H9 (cell line): ENCODE measurements at regions not wholly inside any gene's neighbourhood (a gene's known extent, or its start where the extent isn't known, plus 50 kb on each side); places are given as distances from the start of the nearest gene placed in this dataset.

ENCODE experiments used
- DNase-seq: peaks from one replicate; pipeline ENCODE4 v3.0.0-alpha.2; 2017
- H2AFZ ChIP-seq: one replicate; pipeline ENCODE4 v1.6.1; 2013; ENCODE audit warnings: mild to moderate bottlenecking, low read length, control low read depth, moderate library complexity
- H2AK5ac ChIP-seq: 2 replicates; pipeline ENCODE4 v1.6.1; 2013; ENCODE audit warnings: low read length, control low read depth, mixed read lengths; ENCODE audit not compliant: insufficient read length
- H2BK120ac ChIP-seq: one replicate; pipeline ENCODE4 v1.6.1; 2013; ENCODE audit warnings: low read depth, mild to moderate bottlenecking, low read length, control low read depth, inconsistent platforms; ENCODE audit not compliant: poor library complexity, severe bottlenecking
- H2BK12ac ChIP-seq: 2 replicates; pipeline ENCODE4 v1.6.1; 2013; ENCODE audit warnings: low read length, control low read depth, mixed read lengths, low read depth; ENCODE audit not compliant: insufficient read length
- H2BK15ac ChIP-seq: 2 replicates; pipeline ENCODE4 v1.6.1; 2013; ENCODE audit warnings: low read depth, low read length, control low read depth
- H2BK20ac ChIP-seq: one replicate; pipeline ENCODE4 v1.6.1; 2013; ENCODE audit warnings: low read depth, mild to moderate bottlenecking, low read length, control low read depth, inconsistent platforms; ENCODE audit not compliant: poor library complexity, severe bottlenecking
- H2BK5ac ChIP-seq: 2 replicates; pipeline ENCODE4 v1.6.1; 2013; ENCODE audit warnings: low read length, control low read depth, mixed read lengths; ENCODE audit not compliant: insufficient read length
- H3K14ac ChIP-seq: 2 replicates; pipeline ENCODE4 v1.6.1; 2013; ENCODE audit warnings: low read length, control low read depth; ENCODE audit not compliant: insufficient read depth
- H3K18ac ChIP-seq: 2 replicates; pipeline ENCODE4 v1.6.1; 2013; ENCODE audit warnings: low read depth, mild to moderate bottlenecking, mixed read lengths, low read length, control low read depth; ENCODE audit not compliant: insufficient read length
- H3K23ac ChIP-seq: 2 replicates; pipeline ENCODE4 v1.6.1; 2013; ENCODE audit warnings: low read length, control low read depth, mixed read lengths, low read depth; ENCODE audit not compliant: insufficient read length
- H3K23me2 ChIP-seq: 2 replicates; pipeline ENCODE4 v1.6.1; 2013; ENCODE audit warnings: low read depth, mild to moderate bottlenecking, mixed read lengths, low read length, control low read depth; ENCODE audit not compliant: insufficient read length, poor library complexity, severe bottlenecking
- H3K27ac ChIP-seq: 2 replicates; pipeline ENCODE4 v1.5.1; 2013; ENCODE audit warnings: low read length, control low read depth, mixed read lengths, low read depth; ENCODE audit not compliant: insufficient read length
- H3K27me3 ChIP-seq: 2 replicates; pipeline ENCODE4 v1.6.1; 2013; ENCODE audit warnings: low read length, control low read depth, inconsistent platforms; ENCODE audit not compliant: insufficient read depth
- H3K4ac ChIP-seq: 2 replicates; pipeline ENCODE4 v1.6.1; 2013; ENCODE audit warnings: low read depth, mild to moderate bottlenecking, control low read depth, inconsistent platforms, low read length, moderate library complexity
- H3K4me1 ChIP-seq: 2 replicates; pipeline ENCODE4 v1.6.1; 2013; ENCODE audit warnings: low read length, control low read depth, inconsistent platforms; ENCODE audit not compliant: insufficient read depth
- H3K4me2 ChIP-seq: 2 replicates; pipeline ENCODE4 v1.6.1; 2013; ENCODE audit warnings: low read length, control low read depth, mixed read lengths; ENCODE audit not compliant: insufficient read length, insufficient read depth
- H3K56ac ChIP-seq: 2 replicates; pipeline ENCODE4 v1.6.1; 2013; ENCODE audit warnings: low read depth, mild to moderate bottlenecking, mixed read lengths, low read length, control low read depth; ENCODE audit not compliant: insufficient read length
- H3K79me1 ChIP-seq: 2 replicates; pipeline ENCODE4 v1.6.1; 2013; ENCODE audit warnings: low read depth, mild to moderate bottlenecking, moderate library complexity, low read length, control low read depth, inconsistent platforms; ENCODE audit not compliant: insufficient read depth, poor library complexity, severe bottlenecking
- H3K79me2 ChIP-seq: 2 replicates; pipeline ENCODE4 v1.6.1; 2013; ENCODE audit warnings: low read length, control low read depth, inconsistent platforms; ENCODE audit not compliant: insufficient read depth
- H3K9ac ChIP-seq: 2 replicates; pipeline ENCODE4 v1.6.1; 2013; ENCODE audit warnings: low read length, control low read depth, mixed read lengths; ENCODE audit not compliant: insufficient read length; ENCODE audit errors: extremely low read depth
- H3K9me3 ChIP-seq: one replicate; pipeline ENCODE4 v1.6.1; 2013; ENCODE audit warnings: low read depth, low read length, inconsistent platforms; ENCODE audit not compliant: control insufficient read depth
- H3T11ph ChIP-seq: one replicate; pipeline ENCODE4 v1.6.1; 2013; ENCODE audit warnings: mild to moderate bottlenecking, low read length, control low read depth, inconsistent platforms
- H4K20me1 ChIP-seq: one replicate; pipeline ENCODE4 v1.6.1; 2013; ENCODE audit not compliant: control insufficient read depth, insufficient read length, insufficient read depth
- H4K5ac ChIP-seq: 2 replicates; pipeline ENCODE4 v1.6.1; 2013; ENCODE audit warnings: low read depth, mild to moderate bottlenecking, mixed read lengths, low read length, control low read depth; ENCODE audit not compliant: insufficient read length
- H4K8ac ChIP-seq: replicated peaks from 2 replicates; pipeline ENCODE4 v1.6.1; 2013; ENCODE audit warnings: low read length, control low read depth, mixed read lengths, low read depth; ENCODE audit not compliant: insufficient read length
- H4K91ac ChIP-seq: 2 replicates; pipeline ENCODE4 v1.6.1; 2013; ENCODE audit warnings: low read depth, mild to moderate bottlenecking, moderate library complexity, mixed read lengths, low read length, control low read depth; ENCODE audit not compliant: insufficient read length
- H3K27ac Mint-ChIP-seq, 3 experiments: 2 replicates in 2 of 3; 3 replicates in 1 of 3; pipeline ENCODE4 v1.8.0; 2020 to 2021; ENCODE audit warnings: mixed read lengths in 3 of 3, mild to moderate bottlenecking in 1 of 3, moderate library complexity in 1 of 3
- H3K27me3 Mint-ChIP-seq: 2 replicates; pipeline ENCODE4 v1.8.0; 2021; ENCODE audit warnings: low read depth, mild to moderate bottlenecking, moderate library complexity, mixed read lengths
- H3K36me3 Mint-ChIP-seq, 3 experiments: 2 replicates in 2 of 3; 3 replicates in 1 of 3; pipeline ENCODE4 v1.8.0; 2020 to 2021; ENCODE audit warnings: low read depth in 3 of 3, mixed read lengths in 3 of 3; ENCODE audit not compliant: insufficient read depth in 1 of 3
- H3K4me1 Mint-ChIP-seq, 2 experiments: 2 replicates each; pipeline ENCODE4 v1.8.0; 2020; ENCODE audit warnings: mixed read lengths in 2 of 2
- H3K4me3 Mint-ChIP-seq, 2 experiments: 2 replicates in 1 of 2; 3 replicates in 1 of 2; pipeline ENCODE4 v1.8.0; 2020 to 2021; ENCODE audit warnings: mild to moderate bottlenecking in 2 of 2, mixed read lengths in 2 of 2, moderate library complexity in 1 of 2
- H3K9me3 Mint-ChIP-seq, 2 experiments: 2 replicates in 1 of 2; 3 replicates in 1 of 2; pipeline ENCODE4 v1.8.0; 2020; ENCODE audit warnings: mild to moderate bottlenecking in 2 of 2, mixed read lengths in 2 of 2, moderate library complexity in 1 of 2
- CTCF ChIP-seq: fragments of 200-600 bp; sonication (generic); conservative IDR thresholded peaks from 3 replicates; pipeline ENCODE4 v1.8.0; 2021; ENCODE audit warnings: antibody characterized with exemption, mild to moderate bottlenecking

DNA sequence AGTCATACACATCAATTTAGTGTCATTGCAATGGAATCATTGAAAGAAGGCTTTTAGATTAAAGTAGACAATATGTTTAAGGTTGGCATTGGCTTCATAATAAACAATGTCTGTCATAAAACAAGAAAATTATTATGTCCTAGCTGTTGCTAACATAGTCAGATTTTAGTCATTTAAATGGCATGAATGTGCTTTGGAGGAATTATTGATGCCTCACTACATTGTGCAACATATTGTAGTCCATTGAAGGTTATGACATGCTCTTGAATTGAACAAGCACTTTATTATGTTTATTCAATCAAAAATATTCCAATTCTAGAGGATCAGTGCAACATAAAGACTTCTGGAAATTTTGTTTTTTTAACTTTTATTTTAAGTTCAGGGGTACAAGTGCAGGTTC, 489.8 kb upstream of the AMOT start:
- Histone ChIP-seq H2BK15ac (no peak overlapping the region), H3K56ac (no peak overlapping the region), H2BK5ac (no peak overlapping the region), H3K9me3 (no peaks in the 10 kb centered on the region), H3K4ac (no peak overlapping the region), H3K79me2 (no peaks in the 10 kb centered on the region; the same call in 1 of the 2 replicates), H2BK12ac (no peak overlapping the region), H3K27me3 (no peaks in the 10 kb centered on the region), H2AK5ac (no peak overlapping the region), H3K27ac (no peak overlapping the region), H3K9ac (no peak overlapping the region), H2AFZ (no peak overlapping the region), H3K23ac (no peak overlapping the region), H4K5ac (no peak overlapping the region), H4K20me1 (no peaks in the 10 kb centered on the region), H3K18ac (no peak overlapping the region), H3K14ac (no peak overlapping the region), H2BK120ac (no peak overlapping the region), H3K4me2 (no peak overlapping the region), H4K91ac (no peak overlapping the region), H3K4me1 (no peaks in the 10 kb centered on the region), H3K79me1 (no peaks in the 10 kb centered on the region), H4K8ac (no peak overlapping the region), H3T11ph (no peak overlapping the region), H2BK20ac (no peak overlapping the region), H3K23me2 (no peaks in the 10 kb centered on the region)
- H3K27ac Mint-ChIP-seq = no peak overlapping the region
- peaks cover 4% of the 10 kb centered on the region in 2 experiments; a peak in 2 of 5 replicates for H3K9me3 Mint-ChIP-seq
- no peak overlapping the region for H3K4me3 Mint-ChIP-seq
- 0 out of 7 replicates have a peak, but pooled peaks cover 0 to 5% (median 0%) of the 10 kb centered on the region in 3 experiments for H3K36me3 Mint-ChIP-seq
- no peak for DNase-seq
- H3K4me1 Mint-ChIP-seq = peaks cover 8 to 14% of the 10 kb centered on the region in 2 experiments
- H3K27me3 Mint-ChIP-seq = no peaks in the 10 kb centered on the region
- no peak for TF ChIP-seq CTCF
